GM12892 (cell line): ENCODE measurements at regions not wholly inside any gene's neighbourhood (a gene's known extent, or its start where the extent isn't known, plus 50 kb on each side); places are given as distances from the start of the nearest gene placed in this dataset.

Experiments used
- POLR2A ChIP-seq: IDR thresholded peaks from 2 replicates; pipeline ENCODE4 v1.6.1; 2011; ENCODE audit warnings: low read depth, low read length, control low read depth
- TAF1 ChIP-seq: IDR thresholded peaks from 2 replicates; pipeline ENCODE4 v1.6.1; 2011; ENCODE audit warnings: low read depth, mild to moderate bottlenecking, control low read depth, low read length, borderline replicate concordance

DNA sequence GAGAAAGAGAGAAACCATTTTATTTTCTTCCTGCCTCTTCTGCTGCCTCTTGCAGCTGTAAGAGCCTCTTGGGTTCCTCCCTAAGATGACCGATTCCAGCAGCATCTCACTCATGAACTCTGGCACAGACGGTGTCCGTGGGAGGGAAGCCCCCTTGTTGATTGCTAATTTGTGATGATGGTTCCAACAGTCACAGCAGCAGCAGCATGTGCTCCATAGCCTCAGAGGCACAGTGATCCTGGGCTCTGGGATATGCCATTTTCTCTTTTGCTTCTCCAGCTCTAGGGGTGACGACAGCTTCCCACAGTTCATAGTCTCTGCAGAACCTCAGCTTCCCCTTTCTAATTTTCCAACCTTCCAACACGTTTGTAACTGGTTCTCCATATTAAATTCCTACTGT lies 324.2 kb upstream of the HS6ST1 start:
- no peak for TF ChIP-seq TAF1
- TF ChIP-seq POLR2A, result no peak
